Stimulated activated CD4-positive, alpha-beta T cell treated with anti-CD3 and anti-CD28 coated beads, Interleukin-2, amount 100 ng/mL, for 4 hours (primary cell): ENCODE measurements at regions not wholly inside any gene's neighbourhood (a gene's known extent, or its start where the extent isn't known, plus 50 kb on each side); places are given as distances from the start of the nearest gene placed in this dataset.

Experiments
- DNase-seq: peaks from one replicate; pipeline ENCODE4 v3.0.0-alpha.2; 2020; ENCODE audit warnings: low read depth

DNA sequence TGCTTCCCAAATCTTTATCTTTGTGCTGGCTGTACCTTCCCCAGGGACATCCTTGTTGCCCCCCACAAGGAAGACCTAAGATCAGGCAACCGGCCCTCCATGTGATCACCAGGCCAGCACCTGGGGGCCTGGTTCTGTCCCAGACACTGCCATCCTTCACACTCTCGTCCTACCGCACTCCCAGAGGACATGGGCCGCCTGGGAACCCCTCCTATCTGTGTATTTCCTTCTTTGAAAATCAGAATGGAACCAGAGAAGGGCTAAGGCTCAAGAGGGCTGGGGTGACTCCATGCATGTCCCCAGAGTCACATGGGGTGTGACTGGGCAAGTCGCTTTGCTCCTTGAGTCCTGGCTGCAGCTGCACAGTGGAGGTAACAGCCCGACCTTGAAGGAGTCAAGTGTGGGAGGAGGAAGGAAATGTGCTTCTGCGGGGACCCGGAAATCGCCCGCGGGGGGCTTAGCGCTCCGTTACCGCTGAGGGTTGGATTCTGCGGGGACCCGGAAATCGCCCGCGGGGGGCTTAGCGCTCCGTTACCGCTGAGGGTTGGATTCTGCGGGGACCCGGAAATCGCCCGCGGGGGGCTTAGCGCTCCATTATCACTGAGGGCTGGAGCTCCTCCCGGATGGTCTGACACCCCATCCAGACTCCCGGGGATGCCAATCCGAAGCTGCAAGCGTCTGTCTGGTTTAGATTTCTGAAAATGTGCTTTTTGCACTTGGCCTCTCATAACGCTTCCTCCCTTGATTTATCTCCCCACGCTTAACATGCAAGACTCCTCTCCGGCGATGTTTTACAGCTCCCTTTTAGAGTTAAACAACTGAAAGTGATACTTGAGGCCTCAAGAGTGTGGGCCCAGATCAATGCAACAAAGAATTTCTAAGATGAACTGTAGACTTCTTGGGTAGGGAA is 278.9 kb downstream of the NPHP4 start:
- DNase-seq = no peak

DNA sequence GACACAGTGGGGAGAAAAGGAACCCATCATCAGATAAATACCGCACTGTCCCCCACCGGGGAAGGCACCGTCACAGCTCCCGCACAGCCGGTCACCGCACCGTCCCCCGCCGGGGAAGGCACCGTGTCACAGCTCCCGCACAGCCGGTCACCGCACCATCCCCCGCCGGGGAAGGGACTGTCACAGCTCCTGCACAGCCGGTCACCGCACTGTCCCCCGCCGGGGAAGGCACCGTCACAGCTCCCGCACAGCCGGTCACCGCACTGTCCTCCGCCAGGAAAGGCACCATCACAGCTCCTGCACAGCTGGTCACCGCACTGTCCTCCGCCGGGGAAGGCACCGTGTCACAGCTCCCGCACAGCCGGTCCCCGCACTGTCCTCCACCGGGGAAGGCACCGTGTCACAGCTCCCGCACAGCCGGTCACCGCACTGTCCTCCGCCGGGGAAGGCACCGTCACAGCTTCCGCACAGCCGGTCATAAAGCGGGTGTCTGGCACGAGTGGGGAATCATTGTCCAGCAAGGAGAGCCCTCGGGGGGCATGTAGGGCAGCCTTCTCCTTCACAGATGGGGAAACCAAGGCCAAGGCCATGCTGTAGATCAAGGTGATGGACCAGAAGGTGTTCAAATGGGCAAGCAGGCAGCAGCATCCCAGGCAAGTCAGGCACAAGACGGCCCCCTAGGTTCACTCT is 280.1 kb downstream of the NPHP4 start:
- DNase-seq = no peak

GRCh38 chr1:5711079-5711478 is 281.1 kb downstream of the NPHP4 start:
- no peak for DNase-seq

- DNase-seq = no peak
Measured at GRCh38 chr1:5709976-5710375, 282.2 kb downstream of the NPHP4 start.

DNA sequence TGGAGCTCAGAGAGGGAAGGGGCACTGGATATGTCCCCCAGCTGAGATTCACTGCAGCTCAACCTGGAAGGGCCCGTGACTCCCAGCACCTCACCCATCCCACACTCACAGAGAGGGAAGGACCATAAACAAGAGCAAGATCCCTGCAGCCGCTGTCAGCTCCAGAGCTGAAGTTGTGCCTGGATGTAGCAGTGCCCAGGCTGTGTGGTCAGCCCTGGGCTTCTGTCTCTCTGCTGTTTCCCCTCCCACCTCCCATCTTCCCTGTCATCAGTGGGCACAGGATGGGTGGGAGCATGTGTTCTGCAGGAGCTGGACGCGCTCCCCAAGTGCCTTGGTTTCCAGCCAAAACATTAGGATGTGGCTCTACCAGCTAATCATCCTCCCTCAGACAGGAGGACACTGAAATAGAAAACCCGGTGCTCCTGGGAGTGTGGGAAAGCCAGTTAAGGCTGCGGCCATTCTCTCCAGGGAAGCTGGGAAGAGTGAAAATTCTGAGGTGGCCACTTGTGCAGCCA is 282.7 kb downstream of the NPHP4 start:
- DNase-seq = no peak

GRCh38 chr1:5708346-5709245 is 283.6 kb downstream of the NPHP4 start:
- no peak for DNase-seq

GRCh38 chr1:5707566-5708345 is 284.5 kb downstream of the NPHP4 start:
- DNase-seq = no peak

GRCh38 chr1:5706239-5706638 is 286.0 kb downstream of the NPHP4 start:
- DNase-seq = no peak

DNA sequence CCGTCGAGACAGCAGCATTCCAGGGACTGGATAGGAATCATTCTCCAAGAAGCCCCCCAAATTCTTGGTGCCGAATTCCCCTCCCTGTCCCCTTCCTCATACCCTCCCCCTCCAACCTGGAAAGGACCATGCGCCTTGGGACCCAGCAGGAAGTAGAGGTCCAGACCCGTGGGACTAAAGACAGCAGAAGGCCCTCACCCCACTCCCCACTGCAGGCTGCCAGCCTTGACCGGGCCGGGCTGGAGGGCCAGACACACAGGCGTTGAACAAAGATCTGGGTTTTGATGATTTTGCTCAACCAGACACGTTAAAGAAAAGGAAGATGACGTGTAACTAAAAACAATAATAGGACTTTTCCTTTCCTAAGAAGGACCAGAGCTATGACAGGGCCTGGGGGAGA is 286.5 kb downstream of the NPHP4 start:
- no peak for DNase-seq

GRCh38 chr1:5704561-5705514 is 287.4 kb downstream of the NPHP4 start:
- DNase-seq = no peak

- no peak for DNase-seq
Measured at GRCh38 chr1:5701642-5702041, 290.6 kb downstream of the NPHP4 start.

- no peak for DNase-seq
Measured at GRCh38 chr1:5693568-5693967, 298.7 kb downstream of the NPHP4 start.

- no peak for DNase-seq
Measured at GRCh38 chr1:5692664-5693063, 299.6 kb downstream of the NPHP4 start.

- no peak for DNase-seq
Measured at GRCh38 chr1:5691795-5692509, 300.3 kb downstream of the NPHP4 start.

DNA sequence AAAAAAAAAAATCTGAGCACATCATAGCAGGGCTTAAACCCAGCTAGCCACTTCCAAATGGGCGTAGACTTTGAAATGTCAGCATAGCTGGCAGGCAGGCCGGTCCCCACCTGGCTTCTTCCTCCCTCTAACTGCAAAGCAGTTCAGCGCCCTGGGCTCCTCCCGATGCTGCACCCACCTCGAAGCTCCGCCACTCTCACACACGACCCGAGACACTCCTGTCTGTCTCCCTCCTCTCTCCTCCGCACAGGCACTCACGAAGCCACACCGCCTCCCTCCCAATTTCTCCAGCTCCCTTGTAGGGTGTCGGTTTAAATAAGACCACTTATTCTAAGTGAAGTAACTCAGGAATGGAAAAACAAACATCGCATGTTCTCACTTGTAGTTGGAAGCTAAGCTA is 301.3 kb downstream of the NPHP4 start:
- no peak for DNase-seq

DNA sequence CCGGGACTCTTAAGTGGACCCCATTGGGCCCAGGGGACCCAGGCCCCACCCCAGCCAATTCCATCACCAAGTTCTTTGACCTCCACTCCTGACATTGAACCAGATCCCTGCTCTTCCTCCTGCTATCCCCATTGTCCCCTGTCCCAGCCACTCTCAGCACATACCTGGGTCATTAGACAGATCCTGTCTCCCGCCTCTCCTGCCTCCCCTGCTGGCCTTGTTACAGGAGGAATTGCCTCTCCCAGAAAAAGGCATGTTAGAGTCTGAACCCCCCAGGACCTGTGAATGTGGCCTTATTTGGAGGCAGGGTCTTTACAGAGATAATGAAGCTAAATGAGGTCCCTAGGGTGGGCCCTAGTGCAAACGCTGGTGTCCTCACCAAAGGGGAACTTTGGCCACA is 301.9 kb downstream of the NPHP4 start:
- no peak for DNase-seq

GRCh38 chr1:5688081-5689077 is 303.8 kb downstream of the NPHP4 start:
- DNase-seq = no peak
